NCI-H526 treated with DMSO at 0.1 percent for 48 hours (cell line): ENCODE measurements at regions not wholly inside any gene's neighbourhood (a gene's known extent, or its start where the extent isn't known, plus 50 kb on each side); places are given as distances from the start of the nearest gene placed in this dataset.

Experiments
- DNase-seq: peaks from one replicate; lab custom pipeline; 2025; lab: John Stamatoyannopoulos, UW

DNA sequence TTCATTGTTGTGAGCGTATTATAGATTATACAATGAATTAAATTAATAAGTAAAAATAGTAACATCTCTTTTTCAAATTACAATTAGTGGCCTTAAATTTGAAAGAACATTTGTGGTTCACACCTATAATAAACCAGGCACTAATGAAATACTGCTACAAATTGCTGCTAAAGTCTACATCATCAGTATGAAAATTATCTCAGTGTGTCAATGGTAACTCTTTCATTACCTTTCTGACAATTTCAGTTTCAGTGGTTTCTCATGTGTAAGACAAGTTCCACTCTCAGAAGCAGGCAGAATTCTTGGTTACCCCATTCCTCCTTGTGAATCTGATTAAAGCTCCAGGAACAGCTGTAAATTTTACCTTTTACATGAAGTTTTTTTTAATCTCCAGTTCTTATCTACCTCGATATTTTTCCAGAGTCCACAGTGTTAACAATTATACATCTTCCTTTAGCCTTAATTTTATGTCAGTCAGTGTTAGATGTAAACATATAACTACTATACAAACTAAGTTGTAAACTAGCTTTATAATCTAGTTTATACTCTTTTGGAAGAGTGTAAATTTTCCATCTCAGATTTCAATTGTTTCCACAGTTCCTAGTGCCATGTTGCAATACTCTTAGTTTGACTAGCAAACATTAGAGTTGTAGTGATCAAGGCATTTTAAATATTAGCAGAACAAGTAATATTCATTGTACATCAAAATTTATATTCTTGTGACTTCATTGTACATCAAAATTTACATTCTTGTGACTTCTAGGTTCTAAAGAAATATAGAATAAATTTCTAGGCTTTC is 1038.4 kb downstream of the EPHA7 start:
- DNase-seq = no peak

DNA sequence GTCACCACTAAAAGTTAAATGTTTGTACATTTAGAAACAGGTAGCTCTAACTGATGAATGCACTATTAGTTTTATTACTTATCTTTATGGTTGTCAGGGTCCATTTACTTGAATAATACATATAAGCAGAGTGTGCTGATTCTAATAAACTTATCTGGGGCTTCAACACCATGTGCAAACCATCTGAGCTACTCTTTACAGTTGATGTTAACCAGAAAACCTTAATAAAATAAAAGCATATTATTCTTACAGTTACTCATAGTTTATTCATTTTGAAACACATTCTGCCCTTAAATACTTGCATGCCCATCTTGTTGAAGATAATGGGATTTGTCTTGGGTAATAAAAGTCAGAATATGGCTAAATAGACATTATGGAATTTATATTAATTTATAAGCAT is 1042.2 kb downstream of the EPHA7 start:
- DNase-seq = no peak

DNA sequence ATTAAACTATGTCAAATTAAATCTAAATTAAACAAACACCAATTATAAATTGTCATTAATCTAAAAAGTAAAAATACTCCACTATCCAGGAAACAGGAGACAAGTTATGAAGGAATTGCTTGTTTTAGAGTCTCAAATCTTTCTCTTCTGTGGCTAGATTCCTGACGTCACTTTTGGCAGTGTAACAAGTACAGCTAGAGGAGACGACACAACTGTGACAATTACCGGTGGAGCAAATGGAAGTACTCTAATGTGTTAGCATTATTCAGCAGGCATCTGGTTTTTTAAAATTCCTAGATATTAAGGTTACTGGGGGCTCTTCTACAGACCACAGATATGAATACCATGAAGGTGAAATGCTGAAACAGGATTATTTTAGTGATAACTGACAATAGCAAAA is 1042.7 kb downstream of the EPHA7 start:
- DNase-seq = no peak

DNA sequence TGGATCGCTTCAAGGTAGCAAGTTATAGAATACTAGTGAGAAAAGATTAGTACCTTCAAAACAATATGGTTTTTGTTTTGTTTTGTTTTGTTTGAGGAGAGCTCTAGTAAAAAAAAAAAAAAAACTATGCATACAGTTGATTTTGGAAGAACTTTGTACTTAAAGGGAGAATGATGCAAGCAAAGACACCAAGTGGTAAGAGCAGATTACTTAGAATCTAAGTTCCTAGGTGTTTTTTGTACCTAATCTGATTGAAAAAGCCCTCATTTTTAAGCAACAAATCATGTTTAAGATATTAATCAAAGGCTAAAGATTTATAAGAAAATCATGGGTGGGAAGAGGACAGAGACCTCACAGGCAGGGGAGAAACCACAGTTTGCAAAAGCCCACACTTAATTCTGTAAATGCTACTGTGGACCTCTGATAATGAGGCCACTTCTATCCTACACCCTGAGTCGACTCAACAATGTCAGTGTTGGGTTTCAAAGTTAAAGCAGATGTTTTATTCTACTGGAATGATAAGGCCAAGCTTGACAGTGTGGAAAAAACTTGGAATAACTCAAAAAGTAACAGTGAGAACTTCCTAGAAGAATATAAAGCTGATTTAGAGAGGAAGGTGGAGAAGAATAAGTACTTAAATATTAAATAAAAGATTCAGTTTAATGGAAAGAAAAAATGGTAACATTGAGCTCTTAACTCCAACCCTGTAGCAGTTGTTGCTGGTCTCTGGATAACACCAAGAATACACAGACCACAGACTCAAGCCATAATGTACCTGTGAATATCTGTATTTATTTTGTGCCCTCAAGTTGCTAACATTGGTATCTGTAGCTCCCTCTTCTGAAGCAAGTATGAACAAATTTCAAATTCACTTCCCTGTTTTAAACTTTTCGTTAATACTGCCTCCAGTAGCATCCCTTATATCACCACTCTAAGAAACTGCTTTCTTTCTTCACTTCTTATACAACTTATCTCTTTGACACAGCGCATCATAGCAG is 1047.8 kb downstream of the EPHA7 start:
- no peak for DNase-seq

DNA sequence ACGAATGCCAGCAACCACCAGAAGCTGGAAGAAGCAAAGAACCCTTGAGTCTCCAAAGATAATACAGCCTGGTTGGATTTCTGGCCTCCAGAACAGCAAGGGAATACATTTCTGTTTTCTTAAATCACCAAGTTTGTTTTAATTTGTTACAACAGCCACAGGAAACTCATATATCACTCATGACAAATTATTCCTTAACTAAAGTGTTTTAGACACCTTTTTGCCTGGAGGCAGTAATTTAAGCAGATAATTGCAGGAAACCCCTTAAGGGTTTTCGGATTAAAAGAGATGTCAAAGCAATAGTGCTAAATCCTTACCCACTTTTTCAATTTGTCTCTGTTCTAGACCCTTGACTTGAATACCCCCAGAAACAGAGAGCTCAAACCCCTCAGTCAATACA is 1050.0 kb downstream of the EPHA7 start:
- no peak for DNase-seq

DNA sequence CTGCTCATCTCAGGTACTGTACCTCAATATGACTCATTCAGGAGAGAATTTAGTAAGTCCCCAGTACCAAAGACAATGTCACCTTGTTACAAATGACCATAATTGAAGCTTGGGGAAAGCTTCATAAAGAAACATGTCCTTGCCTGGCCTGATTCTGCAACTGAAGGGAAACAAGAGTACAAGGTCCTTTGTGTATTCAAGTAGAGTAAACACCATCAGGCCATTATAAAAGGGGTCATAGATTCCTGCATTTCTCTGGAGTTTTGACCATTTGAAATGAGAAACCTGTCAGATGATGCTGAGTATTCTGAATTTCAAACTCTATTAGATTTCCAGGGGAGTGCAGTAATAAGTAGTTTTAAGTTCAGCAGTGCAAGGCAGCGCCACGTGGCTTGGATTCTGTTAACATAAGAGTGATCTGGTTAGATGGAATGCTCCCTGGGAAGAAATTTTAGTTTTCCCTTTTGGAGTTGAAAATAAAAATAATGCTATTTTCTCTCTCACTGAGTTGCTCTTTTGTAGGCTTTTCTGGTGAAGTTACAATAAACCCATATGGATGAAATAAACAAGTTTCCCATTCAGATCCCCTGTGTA is 1054.3 kb downstream of the EPHA7 start:
- no peak for DNase-seq

DNA sequence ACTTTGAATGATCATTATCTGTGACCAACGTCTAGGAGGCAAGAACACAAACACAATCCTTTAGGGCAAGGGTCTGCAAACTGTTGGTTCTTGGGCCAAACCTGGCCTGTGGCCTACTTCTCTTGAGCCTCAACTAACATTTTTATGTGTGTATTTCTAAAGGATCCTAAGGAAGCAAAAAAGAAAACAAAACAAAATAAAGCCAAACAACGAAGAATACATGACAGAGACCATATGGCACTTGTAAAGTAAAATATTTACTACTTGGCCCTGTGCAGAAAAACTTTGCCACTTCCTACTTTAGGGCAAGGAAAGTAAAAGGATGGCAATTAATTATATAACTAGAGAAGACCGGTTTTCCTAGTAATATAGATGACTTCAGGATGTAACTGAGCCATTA is 1056.2 kb downstream of the EPHA7 start:
- no peak for DNase-seq

DNA sequence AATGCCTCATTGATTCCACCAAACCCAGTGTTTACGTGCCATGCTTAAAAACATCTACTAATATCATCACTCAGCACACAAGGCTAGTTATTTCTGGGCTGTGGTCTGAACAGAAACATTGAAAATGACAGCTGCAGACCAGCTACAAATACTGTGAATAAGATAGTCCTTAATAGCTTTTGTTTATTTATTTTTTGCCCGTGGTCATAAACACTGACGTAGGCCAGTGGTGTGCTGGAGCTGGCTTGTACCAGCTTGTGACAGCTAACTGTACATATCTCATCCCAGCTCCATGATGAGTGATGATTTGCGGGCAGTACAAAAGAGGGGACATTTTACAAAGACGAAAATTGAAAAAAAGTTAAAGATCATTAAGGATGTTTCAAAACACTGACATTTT is 1057.0 kb downstream of the EPHA7 start:
- DNase-seq = no peak

DNA sequence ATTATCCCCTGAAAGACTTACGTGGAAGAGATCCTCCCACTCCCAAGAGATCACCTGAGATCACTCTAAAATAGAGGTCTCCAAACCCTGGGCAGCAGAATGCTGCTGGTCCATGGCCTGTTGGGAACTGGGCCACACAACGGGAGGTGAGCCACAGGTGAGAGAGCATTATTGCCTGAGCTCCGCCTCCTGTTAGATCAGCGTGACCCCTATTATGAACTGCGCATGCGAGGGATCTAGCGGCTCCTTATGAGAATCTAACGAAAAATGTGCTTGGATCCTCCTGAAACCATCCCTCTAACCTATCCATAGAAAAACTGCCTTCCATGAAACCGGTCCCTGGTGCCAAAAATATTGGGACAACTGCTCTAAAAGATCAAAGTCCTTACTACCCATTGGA is 1057.4 kb downstream of the EPHA7 start:
- no peak for DNase-seq

DNA sequence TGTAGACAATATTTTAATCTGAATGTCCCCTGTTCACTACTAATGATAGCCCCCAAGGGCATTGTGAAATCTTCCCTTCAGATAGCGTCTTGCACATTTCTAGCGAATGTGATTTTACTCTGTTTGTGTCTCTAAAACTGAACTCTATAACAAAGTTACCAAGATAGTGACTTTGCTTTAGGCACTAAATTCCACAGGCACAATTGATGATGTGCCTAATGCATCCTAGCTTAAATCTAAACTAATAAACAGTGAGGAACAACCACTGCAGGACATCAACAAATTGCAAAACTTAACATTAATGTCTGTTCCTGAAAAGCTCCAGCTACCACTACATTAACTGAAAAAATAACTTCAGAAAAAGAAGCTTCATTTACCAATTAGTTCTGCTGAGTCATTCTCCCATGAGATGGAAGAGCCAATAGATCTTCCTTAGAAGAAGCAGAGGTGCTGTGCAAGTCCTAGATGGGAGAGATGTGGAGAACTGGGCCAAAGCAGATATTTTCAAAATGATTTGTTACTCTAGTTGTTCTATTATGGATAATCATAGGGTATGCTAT is 1065.0 kb downstream of the EPHA7 start:
- DNase-seq = no peak

DNA sequence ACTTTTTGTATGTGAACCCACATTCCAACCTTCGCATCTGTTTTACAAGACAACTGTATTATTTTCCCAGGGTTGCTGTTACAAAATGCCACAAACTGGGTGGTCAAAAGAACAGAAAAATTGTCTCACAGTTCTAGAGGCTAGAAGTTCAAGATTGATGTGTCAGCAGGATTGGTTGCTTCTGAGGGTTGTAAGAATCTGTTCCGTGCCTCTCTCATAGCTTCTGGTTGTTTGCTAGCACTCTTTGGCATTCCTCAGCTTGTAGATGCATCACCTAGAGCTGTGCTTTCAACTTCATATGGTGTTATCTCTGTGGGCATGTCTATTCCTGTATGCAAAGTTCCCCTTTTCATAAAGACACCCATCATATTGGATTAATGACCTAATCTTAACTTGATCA is 1067.2 kb downstream of the EPHA7 start:
- DNase-seq = no peak

DNA sequence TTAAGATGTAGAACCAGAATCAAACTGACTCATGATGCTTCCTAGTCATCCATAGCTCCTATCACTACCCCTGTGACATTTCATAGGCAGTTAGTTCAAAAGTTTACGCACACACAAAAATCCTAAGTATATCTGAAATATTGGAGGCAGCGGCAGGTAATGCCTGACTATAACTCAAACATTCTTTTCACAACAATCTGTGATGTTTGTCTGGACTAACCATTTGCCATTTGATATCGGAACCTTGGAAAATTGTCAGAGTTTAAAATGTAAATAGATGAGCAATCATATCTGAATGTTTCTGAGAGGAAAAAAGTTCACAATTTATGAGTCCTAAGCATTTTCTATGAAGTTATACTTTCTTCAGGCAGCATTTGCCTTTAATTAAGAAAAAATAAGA is 1078.2 kb downstream of the EPHA7 start:
- no peak for DNase-seq

DNA sequence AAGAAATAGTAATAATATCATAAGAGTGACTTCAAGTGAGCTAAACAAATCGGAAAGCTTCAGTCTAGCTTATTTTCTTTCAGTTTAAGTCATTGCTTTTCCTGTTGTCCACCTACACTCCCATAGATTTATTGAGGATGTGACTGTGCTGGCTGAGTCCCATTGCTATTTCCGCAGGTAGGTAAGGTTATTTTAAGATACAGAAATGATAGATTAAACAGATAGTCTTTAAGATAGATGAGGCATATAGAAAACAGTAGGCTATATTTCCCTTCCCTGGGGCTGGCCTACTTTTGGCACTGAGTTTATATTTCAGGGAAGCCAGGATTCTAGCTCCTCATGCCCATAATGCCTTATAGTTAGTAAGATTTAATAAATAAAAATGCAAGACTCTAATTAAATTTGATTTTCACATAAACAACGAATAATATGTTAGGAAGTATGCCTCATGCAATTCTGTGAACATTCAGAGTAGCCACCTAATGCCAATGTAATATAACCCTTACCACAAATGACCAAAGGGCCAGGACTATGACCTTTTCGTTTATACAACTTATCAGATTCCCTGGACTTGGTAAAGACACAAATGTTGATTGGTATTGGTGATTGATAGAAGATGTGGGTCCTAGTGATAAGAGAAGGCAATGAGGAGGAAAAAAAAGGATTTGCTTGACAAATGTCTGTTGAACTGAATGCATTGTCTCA is 1079.3 kb downstream of the EPHA7 start:
- DNase-seq = no peak

DNA sequence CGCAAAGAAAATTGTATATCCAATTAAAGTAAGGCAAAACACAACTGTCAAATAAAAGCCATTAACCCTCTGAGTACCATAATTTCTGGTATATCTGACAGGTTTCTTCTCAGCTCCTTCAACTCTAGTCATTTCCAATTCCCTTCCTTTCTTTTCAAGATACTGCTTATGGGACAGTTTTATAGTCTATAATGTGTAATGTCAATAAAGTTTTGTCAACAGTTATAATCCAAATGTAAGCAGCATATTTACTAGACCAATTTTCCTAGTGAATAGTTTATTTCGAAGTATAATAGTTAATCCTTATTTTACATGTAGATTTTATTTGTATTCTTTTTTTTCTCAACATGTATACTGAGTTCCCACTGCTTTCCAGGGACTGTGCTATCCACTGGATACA is 1081.8 kb downstream of the EPHA7 start:
- DNase-seq = no peak

DNA sequence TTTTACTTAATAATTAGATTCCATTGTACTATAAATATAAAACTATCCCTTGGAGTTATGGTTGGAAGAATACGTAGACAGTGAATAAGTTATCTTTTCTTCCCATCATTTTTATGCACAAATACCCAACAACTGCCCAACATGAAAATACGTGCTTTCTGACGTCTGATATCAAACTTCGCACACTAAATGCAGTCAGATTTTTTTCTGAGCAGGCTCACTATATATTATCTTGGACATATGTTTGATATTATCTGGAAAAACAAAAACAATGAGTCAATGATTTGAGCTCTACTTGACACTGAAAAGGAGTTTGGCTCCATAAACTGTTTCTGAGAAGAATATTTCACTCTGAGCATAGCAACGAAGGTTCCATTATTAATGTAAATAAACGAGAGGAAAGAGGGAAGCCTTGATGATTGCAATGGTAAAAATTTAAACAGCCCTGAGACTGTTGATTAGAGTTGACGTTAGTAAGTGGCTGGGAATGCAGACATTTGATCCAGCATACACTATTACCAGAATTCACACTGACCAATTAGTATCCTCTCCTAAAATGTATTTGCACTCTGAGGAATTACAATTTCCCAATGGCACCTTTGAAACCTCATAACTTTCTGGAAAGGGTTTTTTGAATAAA is 1090.0 kb downstream of the EPHA7 start:
- DNase-seq = no peak

DNA sequence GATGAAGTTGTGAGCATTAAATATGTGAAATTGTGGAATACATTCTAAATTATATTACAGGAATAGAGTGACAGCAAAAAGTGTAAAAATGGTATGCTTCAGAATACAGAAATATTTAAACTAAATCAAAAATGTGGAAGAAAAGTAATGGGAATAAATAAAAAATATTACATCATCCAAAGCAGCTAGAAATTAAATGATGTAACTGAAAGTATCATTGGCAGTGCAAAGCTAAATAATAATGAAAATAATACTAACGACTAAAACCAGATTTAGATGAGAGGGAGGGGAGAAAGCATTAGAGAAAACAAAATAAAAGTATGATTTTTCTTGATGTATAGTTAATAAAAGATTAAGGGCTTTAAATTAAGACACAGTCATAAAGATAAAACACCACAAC is 1104.0 kb downstream of the EPHA7 start:
- DNase-seq = no peak

DNA sequence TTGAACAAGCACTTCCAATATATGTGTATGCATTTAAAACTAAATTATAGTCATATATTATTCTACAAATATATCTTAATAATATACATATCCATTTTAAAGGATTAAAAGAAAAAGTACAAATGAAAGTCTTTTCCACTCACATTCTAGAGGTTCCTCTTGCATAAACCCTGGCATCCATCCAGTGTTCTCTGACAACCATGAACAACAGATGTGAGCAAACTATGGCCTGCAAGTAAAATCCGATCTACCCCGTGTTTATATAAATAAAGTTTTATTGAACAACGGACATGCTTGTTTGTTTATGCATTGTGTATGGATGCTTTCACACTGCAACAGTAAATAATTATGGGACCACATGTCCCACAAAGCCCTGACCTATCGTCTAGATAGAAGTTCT is 1122.3 kb downstream of the EPHA7 start:
- DNase-seq = no peak

DNA sequence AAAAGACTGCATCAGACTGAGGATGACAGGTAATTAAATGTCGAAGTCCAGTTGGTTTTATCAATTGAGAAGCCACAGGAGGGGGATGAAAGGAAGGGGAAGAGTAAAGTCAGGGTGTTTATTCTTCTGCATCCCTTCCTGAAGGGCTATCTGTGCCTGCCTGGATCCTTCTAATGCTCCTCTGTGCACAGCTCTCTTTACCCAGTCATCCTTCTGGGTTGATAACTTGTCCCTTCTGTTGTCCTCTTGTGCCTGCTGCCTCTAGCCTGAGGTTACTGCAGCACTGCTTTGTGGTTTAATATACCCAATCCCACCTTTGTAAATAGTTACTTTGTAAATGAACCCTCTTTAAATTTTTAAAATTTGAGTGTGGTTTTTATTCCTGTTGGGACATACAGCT is 1127.3 kb downstream of the EPHA7 start:
- DNase-seq = no peak

DNA sequence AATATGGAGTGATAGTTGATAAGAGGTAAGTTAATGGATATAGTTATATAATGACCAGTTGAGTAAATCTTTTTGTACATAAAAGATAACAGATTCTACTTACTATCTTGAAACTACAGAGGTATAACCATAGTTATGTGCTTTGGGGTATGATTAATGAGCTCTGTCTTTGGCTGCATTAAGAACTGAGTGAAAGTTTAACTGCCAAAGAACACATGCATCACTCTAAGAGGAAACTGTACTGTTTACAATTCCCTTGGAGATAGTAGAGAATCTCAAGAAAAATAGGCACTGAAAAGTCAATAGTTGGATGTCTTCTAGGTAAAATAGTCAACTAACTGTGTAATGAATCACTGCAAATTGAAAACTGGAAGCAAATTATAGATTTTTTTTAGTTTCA is 1129.5 kb downstream of the EPHA7 start:
- DNase-seq = no peak

DNA sequence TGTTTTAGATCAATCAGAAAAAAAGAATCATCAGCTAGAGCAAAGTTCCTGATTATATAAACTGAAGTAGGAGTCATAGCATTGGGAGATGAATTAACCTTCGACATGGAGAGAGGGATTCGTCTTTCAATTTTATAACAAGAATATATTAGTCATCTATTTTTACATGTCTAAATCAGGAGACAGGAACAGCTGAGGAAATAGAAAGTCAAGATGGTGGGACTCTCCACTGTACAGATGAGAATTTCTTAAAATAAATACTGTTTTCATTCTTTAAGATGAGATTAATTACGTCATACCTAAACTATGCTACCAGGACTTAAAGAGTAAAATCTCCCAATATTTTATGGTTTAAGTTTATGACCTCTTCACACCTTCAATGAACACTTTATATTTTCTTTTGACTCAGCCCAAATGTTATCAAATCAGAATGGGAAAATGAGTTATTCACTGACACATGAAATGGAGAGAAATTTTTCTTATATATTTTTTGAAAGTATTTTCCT is 1137.7 kb downstream of the EPHA7 start:
- no peak for DNase-seq

DNA sequence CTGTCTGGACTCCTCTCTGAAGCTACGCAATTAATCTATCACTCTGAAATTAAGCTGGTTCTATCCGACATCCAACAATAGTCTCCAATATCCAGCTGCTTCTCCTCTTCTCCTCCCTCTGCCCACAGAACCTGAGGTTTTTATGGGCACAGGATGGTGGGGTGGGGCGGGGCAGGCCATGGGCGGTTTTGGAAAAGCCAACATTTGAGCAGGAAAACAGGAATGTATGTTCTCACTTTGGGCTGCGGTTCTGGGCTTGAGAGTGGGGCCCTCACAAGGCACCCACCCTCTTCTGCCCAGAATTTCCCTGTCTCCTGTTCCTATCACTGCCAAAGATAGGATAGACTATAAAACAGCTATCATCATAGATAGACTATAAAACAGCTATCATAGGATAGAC is 1144.2 kb downstream of the EPHA7 start:
- no peak for DNase-seq
